ENCODE measurements at regions not wholly inside any gene's neighbourhood (a gene's known extent, or its start where the extent isn't known, plus 50 kb on each side); places are given as distances from the start of the nearest gene placed in this dataset.

DNA sequence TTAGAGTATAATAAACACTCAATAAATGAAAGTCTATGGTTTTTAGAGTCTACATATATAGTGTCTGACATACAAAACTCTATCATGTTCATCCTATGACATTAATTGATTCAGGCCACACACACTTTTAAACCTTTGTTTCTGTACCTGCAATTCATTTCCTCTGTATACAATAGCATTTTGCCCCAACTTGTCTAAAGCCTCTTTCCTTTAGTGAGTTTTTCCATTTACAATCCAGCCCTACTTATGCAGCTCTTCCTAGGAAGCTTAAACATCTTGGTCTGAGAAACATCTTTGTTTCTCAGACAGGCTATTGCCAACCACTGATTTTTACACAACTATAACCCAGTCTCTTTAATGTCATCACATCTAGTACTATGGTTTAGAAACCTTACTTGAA is 214.7 kb upstream of the SLC16A7 start:
- no peaks in the 10 kb centered on the region for H3K27me3 ChIP-seq (replicated peaks; ENCODE audit: insufficient read depth, low read depth, low read length, poor library complexity)
- no peaks in the 10 kb centered on the region for H3K36me3 ChIP-seq (ENCODE audit: insufficient read depth, low read length, poor library complexity, severe bottlenecking)
- intact Hi-C loops (cut with micrococcal nuclease; ENCODE audit: unreplicated experiment) = no loop called here
- peaks cover 14% of the 10 kb centered on the region for H3K4me1 ChIP-seq (ENCODE audit: insufficient read depth, low read length, poor library complexity, severe bottlenecking)
- ChIA-PET CTCF (no interaction called here), POLR2A (ENCODE audit: low non-redundant PET) (no interaction called here)
- H3K9me3 ChIP-seq (ENCODE audit: low read depth, low read length, poor library complexity, severe bottlenecking) = no peaks in the 10 kb centered on the region
- TF ChIP-seq, protein P1, sequence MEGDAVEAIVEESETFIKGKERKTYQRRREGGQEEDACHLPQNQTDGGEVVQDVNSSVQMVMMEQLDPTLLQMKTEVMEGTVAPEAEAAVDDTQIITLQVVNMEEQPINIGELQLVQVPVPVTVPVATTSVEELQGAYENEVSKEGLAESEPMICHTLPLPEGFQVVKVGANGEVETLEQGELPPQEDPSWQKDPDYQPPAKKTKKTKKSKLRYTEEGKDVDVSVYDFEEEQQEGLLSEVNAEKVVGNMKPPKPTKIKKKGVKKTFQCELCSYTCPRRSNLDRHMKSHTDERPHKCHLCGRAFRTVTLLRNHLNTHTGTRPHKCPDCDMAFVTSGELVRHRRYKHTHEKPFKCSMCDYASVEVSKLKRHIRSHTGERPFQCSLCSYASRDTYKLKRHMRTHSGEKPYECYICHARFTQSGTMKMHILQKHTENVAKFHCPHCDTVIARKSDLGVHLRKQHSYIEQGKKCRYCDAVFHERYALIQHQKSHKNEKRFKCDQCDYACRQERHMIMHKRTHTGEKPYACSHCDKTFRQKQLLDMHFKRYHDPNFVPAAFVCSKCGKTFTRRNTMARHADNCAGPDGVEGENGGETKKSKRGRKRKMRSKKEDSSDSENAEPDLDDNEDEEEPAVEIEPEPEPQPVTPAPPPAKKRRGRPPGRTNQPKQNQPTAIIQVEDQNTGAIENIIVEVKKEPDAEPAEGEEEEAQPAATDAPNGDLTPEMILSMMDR (conservative IDR thresholded peaks at IDR 0.05; ENCODE audit: low read depth, low read length) = no peak
- TF ChIP-seq EZH2 (IDR thresholded peaks at IDR 0.05; ENCODE audit: borderline replicate concordance, low read depth, low read length, poor library complexity, severe bottlenecking) = no peak
- DNase-seq (ENCODE audit: low spot score) = no peak
- BruUV-seq (replicated peaks) = no TSS peak
- H3K27ac ChIP-seq (ENCODE audit: low read depth, low read length, poor library complexity, severe bottlenecking) = no peak overlapping the region
- H3K4me3 ChIP-seq (ENCODE audit: low read depth, low read length, poor library complexity, severe bottlenecking) = no peak overlapping the region

- intact Hi-C loops (cut with micrococcal nuclease; ENCODE audit: unreplicated experiment) = no loop called here
- ChIA-PET POLR2A (ENCODE audit: low non-redundant PET) (no interaction called here), CTCF (no interaction called here)
- no TSS peak for BruUV-seq (replicated peaks)
- no peak overlapping the region for H3K4me3 ChIP-seq (ENCODE audit: low read depth, low read length, poor library complexity, severe bottlenecking)
- no peak for DNase-seq (ENCODE audit: low spot score)
- TF ChIP-seq EZH2 (IDR thresholded peaks at IDR 0.05; ENCODE audit: borderline replicate concordance, low read depth, low read length, poor library complexity, severe bottlenecking) = no peak
- TF ChIP-seq, protein P1 (conservative IDR thresholded peaks at IDR 0.05; ENCODE audit: low read depth, low read length) = no peak
- no peak overlapping the region for H3K27ac ChIP-seq (ENCODE audit: low read depth, low read length, poor library complexity, severe bottlenecking)
- no peaks in the 10 kb centered on the region for H3K4me1 ChIP-seq (ENCODE audit: insufficient read depth, low read length, poor library complexity, severe bottlenecking)
- no peaks in the 10 kb centered on the region for H3K27me3 ChIP-seq (replicated peaks; ENCODE audit: insufficient read depth, low read depth, low read length, poor library complexity)
- H3K36me3 ChIP-seq (ENCODE audit: insufficient read depth, low read length, poor library complexity, severe bottlenecking) = no peaks in the 10 kb centered on the region
- H3K9me3 ChIP-seq (ENCODE audit: low read depth, low read length, poor library complexity, severe bottlenecking) = no peaks in the 10 kb centered on the region
Observed at GRCh38 chr12:59375633-59376032, 220.2 kb upstream of the SLC16A7 start.

DNA sequence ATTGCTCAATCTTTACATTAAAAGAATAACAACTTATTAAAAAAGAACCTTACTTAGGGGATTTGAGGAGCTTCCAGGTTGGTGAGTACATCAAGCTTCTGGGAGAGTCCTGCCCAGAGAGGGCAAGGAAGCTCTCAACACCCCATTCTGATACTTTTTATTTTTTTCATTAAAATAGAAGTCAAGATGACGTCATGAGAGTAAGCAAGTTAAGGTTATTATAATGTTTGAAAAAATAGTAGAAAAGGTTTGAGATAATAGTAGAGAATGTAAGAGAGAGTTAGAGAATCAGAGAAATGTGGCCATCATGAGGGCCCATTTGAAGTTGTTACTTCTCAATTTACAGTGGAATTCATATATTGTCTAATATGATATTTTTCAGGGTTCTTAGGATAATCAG is 221.0 kb upstream of the SLC16A7 start:
- Histone ChIP-seq H3K9me3 (ENCODE audit: low read depth, low read length, poor library complexity, severe bottlenecking) (no peaks in the 10 kb centered on the region), H3K27ac (ENCODE audit: low read depth, low read length, poor library complexity, severe bottlenecking) (no peak overlapping the region), H3K27me3 (replicated peaks; ENCODE audit: insufficient read depth, low read depth, low read length, poor library complexity) (no peaks in the 10 kb centered on the region), H3K4me3 (ENCODE audit: low read depth, low read length, poor library complexity, severe bottlenecking) (no peak overlapping the region), H3K36me3 (ENCODE audit: insufficient read depth, low read length, poor library complexity, severe bottlenecking) (no peaks in the 10 kb centered on the region), H3K4me1 (ENCODE audit: insufficient read depth, low read length, poor library complexity, severe bottlenecking) (no peaks in the 10 kb centered on the region)
- no peak for DNase-seq (ENCODE audit: low spot score)
- CTCF ChIA-PET = no interaction called here
- BruUV-seq (replicated peaks) = no TSS peak
- intact Hi-C loops (cut with micrococcal nuclease; ENCODE audit: unreplicated experiment) = no loop called here
- no peak for TF ChIP-seq EZH2 (IDR thresholded peaks at IDR 0.05; ENCODE audit: borderline replicate concordance, low read depth, low read length, poor library complexity, severe bottlenecking)
- TF ChIP-seq, protein P1 (conservative IDR thresholded peaks at IDR 0.05; ENCODE audit: low read depth, low read length) = no peak
- POLR2A ChIA-PET (ENCODE audit: low non-redundant PET) = no interaction called here
